ENCODE measurements at regions not wholly inside any gene's neighbourhood (a gene's known extent, or its start where the extent isn't known, plus 50 kb on each side); places are given as distances from the start of the nearest gene placed in this dataset.
"Not testable (repeated sequence)": the region's sequence is repeated elsewhere in the genome, so short reads cannot be mapped to it uniquely, and the experiment has no call there.

GRCh38 chr2:106288873-106289272 is 94.8 kb upstream of the UXS1 start:
- DNase-seq: no peak

- no peak for DNase-seq
Measured at GRCh38 chr2:106285237-106285829, 91.2 kb upstream of the UXS1 start.

GRCh38 chr2:106284691-106285202 is 90.6 kb upstream of the UXS1 start:
- no peak for DNase-seq

- DNase-seq: no peak
Measured at GRCh38 chr2:106284255-106284654, 90.2 kb upstream of the UXS1 start.

GRCh38 chr2:106283228-106284152 is 89.4 kb upstream of the UXS1 start:
- not testable (repeated sequence) for DNase-seq

DNA sequence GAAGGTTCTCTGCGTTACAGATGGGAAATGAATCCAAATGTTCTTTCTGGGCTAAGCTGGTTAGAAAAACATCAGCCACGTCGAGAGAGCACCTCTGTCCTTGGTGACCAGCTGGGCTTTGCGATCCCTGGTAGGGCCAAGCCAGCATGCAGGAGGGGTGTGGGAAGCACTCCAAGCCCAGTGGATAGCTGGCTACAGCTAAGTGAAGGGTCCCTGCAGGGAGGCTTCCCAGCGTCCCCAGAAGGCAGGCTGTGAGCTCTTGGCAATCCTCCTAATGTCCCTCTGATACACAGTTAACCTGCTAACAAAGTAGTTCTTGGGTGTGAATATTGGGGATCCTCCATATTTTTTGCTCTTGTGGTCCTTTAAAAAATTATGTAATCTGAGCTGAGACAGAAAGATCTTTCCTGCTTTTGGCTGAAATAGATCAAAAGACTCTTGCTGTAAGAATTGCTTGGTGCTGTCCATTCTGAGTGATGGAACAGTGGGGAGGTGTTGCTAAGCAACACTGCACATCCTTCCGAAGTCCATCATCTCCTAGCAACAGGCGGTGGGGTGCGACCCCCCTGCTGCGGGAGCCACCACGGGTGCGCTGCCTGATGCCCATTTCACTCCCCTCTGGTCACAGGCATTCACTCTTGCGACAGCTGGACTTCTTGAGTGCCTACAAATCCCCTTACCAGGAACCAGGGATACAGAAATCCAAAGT is 88.5 kb upstream of the UXS1 start:
- no peak for DNase-seq

DNA sequence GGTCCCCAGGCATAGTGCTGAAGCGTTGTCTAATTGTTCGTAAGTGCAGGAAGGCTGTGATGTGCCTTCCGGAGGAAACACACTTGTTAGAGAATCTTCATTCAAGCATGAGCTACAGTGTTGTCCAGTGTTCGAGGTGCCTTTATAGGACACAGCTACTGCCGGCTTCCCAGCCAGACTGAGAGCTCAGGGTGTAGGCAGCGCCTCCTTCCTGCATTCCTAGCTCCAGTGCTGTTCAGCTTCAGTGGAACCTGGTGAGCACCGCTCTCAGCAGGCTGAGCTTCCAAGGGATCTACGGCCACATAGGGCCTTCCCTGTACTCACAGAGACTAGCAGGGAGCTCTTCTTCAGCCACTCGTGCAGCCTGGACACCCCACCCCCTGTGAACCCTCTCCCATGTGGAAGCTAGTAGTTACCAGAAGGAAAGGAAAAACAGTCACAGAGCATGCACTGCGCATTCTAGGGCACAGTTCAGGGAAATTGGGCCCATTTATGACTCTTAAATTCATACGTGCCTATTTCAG is 87.9 kb upstream of the UXS1 start:
- not testable (repeated sequence) for DNase-seq

- no peak for DNase-seq
Measured at GRCh38 chr2:106280722-106281446, 86.8 kb upstream of the UXS1 start.

DNA sequence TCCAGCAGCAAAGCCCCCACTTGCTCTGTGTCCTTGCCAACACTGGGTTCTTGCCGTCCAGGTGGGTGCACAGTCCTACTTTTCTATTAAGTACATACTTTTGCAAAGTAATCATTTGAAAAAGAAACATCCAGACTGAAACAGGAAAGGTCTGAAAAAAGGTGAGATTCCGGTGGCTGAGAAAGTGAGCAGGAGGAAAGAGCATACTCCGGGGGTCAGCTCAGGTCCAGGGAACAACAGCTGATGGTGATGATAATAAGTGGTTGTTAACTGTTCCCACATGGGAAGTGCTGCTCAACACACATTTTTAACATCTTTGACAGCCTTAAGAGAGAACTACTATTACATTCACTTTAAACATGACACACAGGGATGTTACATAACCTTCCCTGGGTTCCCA is 86.1 kb upstream of the UXS1 start:
- DNase-seq: no peak

GRCh38 chr2:106278112-106278876 is 84.2 kb upstream of the UXS1 start:
- no peak for DNase-seq

DNA sequence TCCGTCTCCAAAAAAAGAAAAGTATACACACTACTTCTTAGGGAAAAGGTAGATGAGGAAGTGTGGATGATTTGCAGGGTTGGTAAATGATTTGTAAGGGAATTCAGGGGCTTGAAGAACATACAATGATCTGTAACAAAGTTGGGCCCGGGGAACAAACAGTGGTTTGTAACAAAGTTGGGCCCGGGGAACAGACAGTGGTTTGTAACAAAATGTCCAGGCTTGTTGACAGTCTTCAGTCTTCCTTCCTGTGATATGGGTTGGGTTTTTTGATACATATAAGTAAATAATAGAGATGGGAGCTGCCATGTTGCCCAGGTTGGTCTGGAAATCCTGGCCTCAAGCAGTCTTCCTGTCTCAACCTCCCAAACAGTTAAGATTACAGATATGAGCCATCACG is 83.3 kb upstream of the UXS1 start:
- no peak for DNase-seq

GRCh38 chr2:106275971-106276370 is 81.9 kb upstream of the UXS1 start:
- no peak for DNase-seq

DNA sequence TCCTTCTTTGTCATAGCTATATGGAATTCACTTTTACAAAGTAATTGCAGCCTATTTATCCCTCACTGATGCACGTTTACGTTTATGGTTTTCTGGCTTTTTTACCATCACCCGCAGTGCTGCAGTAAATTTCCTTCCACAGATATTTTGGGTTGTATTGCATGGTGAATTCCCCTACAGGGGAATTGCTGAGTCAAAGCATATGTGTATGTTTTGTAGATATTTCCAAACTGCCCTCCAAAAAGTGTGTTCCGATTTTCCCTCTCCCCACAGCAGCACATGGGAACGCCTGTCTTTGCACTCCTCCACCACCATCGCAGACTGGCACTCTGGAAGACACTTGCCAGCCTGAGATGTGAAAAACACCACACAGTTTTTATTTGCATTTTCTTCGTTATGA is 80.6 kb upstream of the UXS1 start:
- DNase-seq: no peak

GRCh38 chr2:106272216-106272807 is 78.2 kb upstream of the UXS1 start:
- no peak for DNase-seq

DNA sequence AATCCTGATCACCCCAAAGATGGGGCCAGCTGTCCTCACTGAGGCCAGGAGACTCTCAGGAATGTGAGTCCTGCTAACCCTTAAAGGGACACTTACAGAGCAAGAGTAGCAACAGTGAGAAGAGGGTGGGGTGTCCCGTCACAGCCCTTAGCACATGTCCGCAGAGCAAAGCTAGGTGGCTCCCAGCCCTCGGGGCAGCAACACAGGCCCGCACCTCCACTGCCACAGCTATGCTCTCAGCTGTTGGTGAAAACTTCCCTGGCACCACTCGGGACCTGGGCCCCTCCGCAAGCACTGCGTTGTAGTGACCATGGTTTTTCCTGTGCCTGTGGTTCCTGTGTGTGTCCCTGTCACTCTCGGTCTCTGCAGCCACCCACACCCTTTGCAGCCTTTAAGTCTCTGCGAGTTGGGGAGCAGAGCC is 76.4 kb upstream of the UXS1 start:
- peak in 1 of 2 experiments; percentile 30 for DNase-seq

DNA sequence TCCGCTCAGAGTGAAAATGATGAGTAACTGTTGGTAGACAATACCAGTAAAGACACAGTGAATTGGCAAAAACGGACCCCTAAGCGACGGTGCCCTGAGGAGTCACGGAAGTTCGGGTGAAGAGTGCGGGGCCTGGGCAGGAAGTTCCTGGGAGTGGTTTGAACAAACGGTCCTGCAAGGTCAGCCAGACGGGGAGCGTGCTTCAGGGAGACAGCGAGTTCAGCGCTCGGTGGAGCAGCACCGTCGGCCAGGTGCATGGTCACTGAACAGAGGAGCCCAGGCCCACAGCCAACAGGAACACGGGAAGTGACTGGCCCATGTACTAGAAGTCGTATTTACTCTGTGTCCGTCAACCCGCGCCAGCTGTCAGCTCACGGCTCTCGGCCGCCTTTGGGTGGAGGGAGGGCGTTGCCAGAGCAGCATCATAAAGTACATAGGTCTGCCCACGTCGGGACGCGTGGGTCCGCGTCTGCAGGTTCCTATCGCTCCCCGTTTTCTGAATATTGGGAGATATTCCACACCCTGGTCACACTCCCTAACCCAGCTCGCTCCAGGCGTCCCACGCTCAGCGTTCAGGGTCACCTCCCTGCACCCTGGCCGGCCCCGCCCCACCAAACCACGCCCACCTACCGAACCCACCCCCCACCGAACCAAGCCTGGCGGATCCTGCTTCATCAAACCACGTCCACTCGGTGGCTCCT is 75.6 kb upstream of the UXS1 start:
- peak; percentile 25 to 69 for DNase-seq

DNA sequence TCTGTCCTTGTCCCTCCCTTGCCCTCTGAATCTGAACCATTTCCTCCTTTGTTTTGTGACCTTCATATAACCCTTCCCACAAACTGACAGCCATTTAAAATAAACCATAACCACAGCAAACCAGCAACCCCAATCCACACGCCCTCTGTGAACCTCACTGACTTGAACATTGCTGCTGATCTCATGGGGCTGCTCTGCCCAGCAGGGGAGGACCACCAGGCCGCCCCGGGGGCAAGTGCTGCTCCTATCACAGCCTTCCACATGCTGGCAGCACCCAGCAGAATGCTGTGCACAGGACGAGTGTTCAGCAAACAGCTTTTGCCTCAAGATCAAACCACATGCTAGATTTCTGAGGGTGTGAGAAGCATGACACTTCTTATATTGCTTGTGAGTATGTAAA is 73.9 kb upstream of the UXS1 start:
- DNase-seq: no peak

GRCh38 chr2:106261871-106262321 is 67.8 kb upstream of the UXS1 start:
- no peak for DNase-seq

GRCh38 chr2:106258859-106259258 is 64.8 kb upstream of the UXS1 start:
- not testable (repeated sequence) for DNase-seq

GRCh38 chr2:106257830-106258229 is 63.7 kb upstream of the UXS1 start:
- no peak for DNase-seq

DNA sequence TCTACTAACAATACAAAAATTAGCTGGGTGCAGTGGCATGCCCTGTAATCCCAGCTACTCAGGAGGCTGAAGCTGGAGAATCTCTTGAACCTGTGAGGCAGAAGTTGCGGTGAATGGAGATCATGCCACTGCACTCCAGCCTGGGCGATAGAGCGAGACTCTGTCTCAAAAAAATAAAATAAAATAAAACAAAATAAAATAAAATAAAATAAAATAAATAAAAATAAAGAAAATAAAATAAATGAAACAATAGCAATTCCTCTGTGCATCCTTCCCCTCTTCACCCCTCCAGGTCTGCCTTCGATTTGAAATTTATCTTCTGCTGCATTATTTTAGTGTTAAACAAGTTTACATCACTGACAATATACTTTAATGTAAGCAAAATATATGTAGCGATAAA is 63.0 kb upstream of the UXS1 start:
- DNase-seq: no peak
